ENCODE measurements at regions not wholly inside any gene's neighbourhood (a gene's known extent, or its start where the extent isn't known, plus 50 kb on each side); places are given as distances from the start of the nearest gene placed in this dataset.

- POLR2A ChIA-PET, result no interaction called here
- in situ Hi-C loops (cut with MboI), result no loop called here
- no peaks in the 10 kb centered on the region for H3K9me1 ChIP-seq (ENCODE audit: control insufficient read depth, insufficient read depth, low read length)
- H4K20me1 ChIP-seq (replicated peaks; ENCODE audit: control insufficient read depth, insufficient read depth, low read length), result no peaks in the 10 kb centered on the region
- no TSS peak for BruUV-seq (replicated peaks)
- no peaks in the 10 kb centered on the region for H3K9me3 ChIP-seq (replicated peaks; ENCODE audit: control insufficient read depth, insufficient read depth, low read depth, low read length)
- no peak overlapping the region for H2AFZ ChIP-seq (ENCODE audit: low read depth, low read length)
- no peak for DNase-seq (ENCODE audit: extremely low read depth in 1 of 4, low spot score in 3 of 4)
- no peak overlapping the region for H3K9ac ChIP-seq (ENCODE audit: insufficient read depth in 1 of 2, low read depth in 2 of 2, low read length in 2 of 2)
- CTCF ChIA-PET (ENCODE audit: low intra/inter-chr PET ratio), result no interaction called here
- no peak overlapping the region for H3K4me3 ChIP-seq
- no peak for FAIRE-seq
- ATAC-seq, result no peak
- 0 out of 5 replicates have a peak, but pooled peaks cover 0 to 3% of the 10 kb centered on the region in 2 experiments for H3K27me3 ChIP-seq (ENCODE audit: control insufficient read depth in 2 of 2, insufficient read depth in 2 of 2, low read length in 2 of 2)
- intact Hi-C loops (cut with micrococcal nuclease), result no loop called here
- no peak overlapping the region for H3K27ac ChIP-seq (ENCODE audit: extremely low read depth, low read depth, low read length)
- no peak overlapping the region for H3K4me2 ChIP-seq (ENCODE audit: insufficient read depth, low read length)
- 0% methylated on average over 1 of the region's 1 CpG for WGBS (ENCODE audit: insufficient coverage, low coverage, missing lambda C conversion rate)
- H3K4me1 ChIP-seq (replicated peaks in 1 of 2; ENCODE audit: control insufficient read depth in 2 of 2, insufficient read depth in 2 of 2, low read length in 2 of 2), result no peaks in the 10 kb centered on the region
- no peaks in the 10 kb centered on the region for H3K79me2 ChIP-seq (ENCODE audit: control insufficient read depth, insufficient read depth, low read length)
- H3K36me3 ChIP-seq (ENCODE audit: control insufficient read depth, insufficient read depth, low read length), result no peaks in the 10 kb centered on the region
- TF ChIP-seq AFF1 (IDR thresholded peaks at IDR 0.05; ENCODE audit: low read depth in 1 of 2, partially characterized antibody in 2 of 2), result no peak
- no peak for TF ChIP-seq RBM14 (IDR thresholded peaks at IDR 0.05; ENCODE audit: borderline replicate concordance, insufficient read depth, low read depth, low read length)
- no peak for TF ChIP-seq TSHZ1 (CRISPR knock-in tag; IDR thresholded peaks at IDR 0.05)
- TF ChIP-seq ZBTB9 (CRISPR knock-in tag; IDR thresholded peaks at IDR 0.05), result no peak
- no peak for TF ChIP-seq CREB3 (tag; conservative IDR thresholded peaks at IDR 0.05; ENCODE audit: low read depth)
- TF ChIP-seq PPARD (CRISPR knock-in tag; IDR thresholded peaks at IDR 0.05), result no peak
- TF ChIP-seq TRIM28 (IDR thresholded peaks at IDR 0.05), result no peak
- TF ChIP-seq ARID2 (IDR thresholded peaks at IDR 0.05), result no peak
- TF ChIP-seq ZNF76 (CRISPR knock-in tag; IDR thresholded peaks at IDR 0.05; ENCODE audit: borderline replicate concordance), result no peak
Measured at GRCh38 chr15:91400481-91400880, 300.4 kb downstream of the SV2B start.
